ENCODE measurements at regions not wholly inside any gene's neighbourhood (a gene's known extent, or its start where the extent isn't known, plus 50 kb on each side); places are given as distances from the start of the nearest gene placed in this dataset.

- TF ChIP-seq CTCF (IDR thresholded peaks at IDR 0.05; ENCODE audit: extremely low read depth, missing control alignments) = no peak
- no peak for DNase-seq (ENCODE audit: low spot score)
Measured at GRCh38 chr7:24049296-24049695, 234.7 kb upstream of the NPY start.

- DNase-seq (ENCODE audit: low spot score) = no peak
- TF ChIP-seq CTCF (IDR thresholded peaks at IDR 0.05; ENCODE audit: extremely low read depth, missing control alignments) = no peak
Measured at GRCh38 chr7:24050991-24051560, 232.9 kb upstream of the NPY start.

- no peak for TF ChIP-seq CTCF (IDR thresholded peaks at IDR 0.05; ENCODE audit: extremely low read depth, missing control alignments)
- no peak for DNase-seq (ENCODE audit: low spot score)
Measured at GRCh38 chr7:24051651-24052050, 232.3 kb upstream of the NPY start.

- TF ChIP-seq CTCF (IDR thresholded peaks at IDR 0.05; ENCODE audit: extremely low read depth, missing control alignments) = no peak
- DNase-seq (ENCODE audit: low spot score) = no peak
Measured at GRCh38 chr7:24052572-24053260, 231.3 kb upstream of the NPY start.

GRCh38 chr7:24054236-24054635 lies 229.8 kb upstream of the NPY start:
- TF ChIP-seq CTCF (IDR thresholded peaks at IDR 0.05; ENCODE audit: extremely low read depth, missing control alignments) = no peak
- DNase-seq (ENCODE audit: low spot score) = no peak

GRCh38 chr7:24057243-24057642 lies 226.7 kb upstream of the NPY start:
- no peak for TF ChIP-seq CTCF (IDR thresholded peaks at IDR 0.05; ENCODE audit: extremely low read depth, missing control alignments)
- no peak for DNase-seq (ENCODE audit: low spot score)

GRCh38 chr7:24058953-24059352 lies 225.0 kb upstream of the NPY start:
- no peak for DNase-seq (ENCODE audit: low spot score)
- TF ChIP-seq CTCF (IDR thresholded peaks at IDR 0.05; ENCODE audit: extremely low read depth, missing control alignments) = no peak

Measured in GM20000 (cell line).